ENCODE measurements at regions not wholly inside any gene's neighbourhood (a gene's known extent, or its start where the extent isn't known, plus 50 kb on each side); places are given as distances from the start of the nearest gene placed in this dataset.

DNA sequence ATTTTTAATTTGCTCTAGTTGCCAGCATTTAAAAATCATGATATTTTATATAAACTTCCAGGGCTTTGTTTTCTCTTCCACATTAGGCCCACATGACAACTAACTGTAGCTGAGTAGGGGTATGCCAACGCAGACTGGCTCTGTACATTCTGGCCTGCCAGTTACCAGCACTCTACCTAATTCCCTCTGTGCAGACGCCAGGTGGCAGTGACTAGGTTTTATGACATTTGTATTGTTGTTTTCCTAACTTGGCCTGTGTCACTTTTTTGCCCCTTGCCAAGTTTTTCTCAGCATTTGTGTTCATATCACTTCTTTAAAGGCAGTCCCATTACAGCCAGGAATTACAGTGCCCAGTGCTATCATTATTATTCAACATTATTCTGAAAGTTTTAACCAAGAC is 347.5 kb downstream of the NKX6-1 start:
- no peak for TF ChIP-seq TAF1 (conservative IDR thresholded peaks at IDR 0.05)
- TF ChIP-seq, protein P1, sequence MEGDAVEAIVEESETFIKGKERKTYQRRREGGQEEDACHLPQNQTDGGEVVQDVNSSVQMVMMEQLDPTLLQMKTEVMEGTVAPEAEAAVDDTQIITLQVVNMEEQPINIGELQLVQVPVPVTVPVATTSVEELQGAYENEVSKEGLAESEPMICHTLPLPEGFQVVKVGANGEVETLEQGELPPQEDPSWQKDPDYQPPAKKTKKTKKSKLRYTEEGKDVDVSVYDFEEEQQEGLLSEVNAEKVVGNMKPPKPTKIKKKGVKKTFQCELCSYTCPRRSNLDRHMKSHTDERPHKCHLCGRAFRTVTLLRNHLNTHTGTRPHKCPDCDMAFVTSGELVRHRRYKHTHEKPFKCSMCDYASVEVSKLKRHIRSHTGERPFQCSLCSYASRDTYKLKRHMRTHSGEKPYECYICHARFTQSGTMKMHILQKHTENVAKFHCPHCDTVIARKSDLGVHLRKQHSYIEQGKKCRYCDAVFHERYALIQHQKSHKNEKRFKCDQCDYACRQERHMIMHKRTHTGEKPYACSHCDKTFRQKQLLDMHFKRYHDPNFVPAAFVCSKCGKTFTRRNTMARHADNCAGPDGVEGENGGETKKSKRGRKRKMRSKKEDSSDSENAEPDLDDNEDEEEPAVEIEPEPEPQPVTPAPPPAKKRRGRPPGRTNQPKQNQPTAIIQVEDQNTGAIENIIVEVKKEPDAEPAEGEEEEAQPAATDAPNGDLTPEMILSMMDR (IDR thresholded peaks at IDR 0.05; ENCODE audit: low read depth, low read length, missing input control), result no peak
- no peak for TF ChIP-seq JUND (IDR thresholded peaks at IDR 0.05)
- TF ChIP-seq, protein P2, sequence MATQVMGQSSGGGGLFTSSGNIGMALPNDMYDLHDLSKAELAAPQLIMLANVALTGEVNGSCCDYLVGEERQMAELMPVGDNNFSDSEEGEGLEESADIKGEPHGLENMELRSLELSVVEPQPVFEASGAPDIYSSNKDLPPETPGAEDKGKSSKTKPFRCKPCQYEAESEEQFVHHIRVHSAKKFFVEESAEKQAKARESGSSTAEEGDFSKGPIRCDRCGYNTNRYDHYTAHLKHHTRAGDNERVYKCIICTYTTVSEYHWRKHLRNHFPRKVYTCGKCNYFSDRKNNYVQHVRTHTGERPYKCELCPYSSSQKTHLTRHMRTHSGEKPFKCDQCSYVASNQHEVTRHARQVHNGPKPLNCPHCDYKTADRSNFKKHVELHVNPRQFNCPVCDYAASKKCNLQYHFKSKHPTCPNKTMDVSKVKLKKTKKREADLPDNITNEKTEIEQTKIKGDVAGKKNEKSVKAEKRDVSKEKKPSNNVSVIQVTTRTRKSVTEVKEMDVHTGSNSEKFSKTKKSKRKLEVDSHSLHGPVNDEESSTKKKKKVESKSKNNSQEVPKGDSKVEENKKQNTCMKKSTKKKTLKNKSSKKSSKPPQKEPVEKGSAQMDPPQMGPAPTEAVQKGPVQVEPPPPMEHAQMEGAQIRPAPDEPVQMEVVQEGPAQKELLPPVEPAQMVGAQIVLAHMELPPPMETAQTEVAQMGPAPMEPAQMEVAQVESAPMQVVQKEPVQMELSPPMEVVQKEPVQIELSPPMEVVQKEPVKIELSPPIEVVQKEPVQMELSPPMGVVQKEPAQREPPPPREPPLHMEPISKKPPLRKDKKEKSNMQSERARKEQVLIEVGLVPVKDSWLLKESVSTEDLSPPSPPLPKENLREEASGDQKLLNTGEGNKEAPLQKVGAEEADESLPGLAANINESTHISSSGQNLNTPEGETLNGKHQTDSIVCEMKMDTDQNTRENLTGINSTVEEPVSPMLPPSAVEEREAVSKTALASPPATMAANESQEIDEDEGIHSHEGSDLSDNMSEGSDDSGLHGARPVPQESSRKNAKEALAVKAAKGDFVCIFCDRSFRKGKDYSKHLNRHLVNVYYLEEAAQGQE (IDR thresholded peaks at IDR 0.05), result no peak
- no peak for TF ChIP-seq FOXA2 (IDR thresholded peaks at IDR 0.05)
- TF ChIP-seq, protein P3, sequence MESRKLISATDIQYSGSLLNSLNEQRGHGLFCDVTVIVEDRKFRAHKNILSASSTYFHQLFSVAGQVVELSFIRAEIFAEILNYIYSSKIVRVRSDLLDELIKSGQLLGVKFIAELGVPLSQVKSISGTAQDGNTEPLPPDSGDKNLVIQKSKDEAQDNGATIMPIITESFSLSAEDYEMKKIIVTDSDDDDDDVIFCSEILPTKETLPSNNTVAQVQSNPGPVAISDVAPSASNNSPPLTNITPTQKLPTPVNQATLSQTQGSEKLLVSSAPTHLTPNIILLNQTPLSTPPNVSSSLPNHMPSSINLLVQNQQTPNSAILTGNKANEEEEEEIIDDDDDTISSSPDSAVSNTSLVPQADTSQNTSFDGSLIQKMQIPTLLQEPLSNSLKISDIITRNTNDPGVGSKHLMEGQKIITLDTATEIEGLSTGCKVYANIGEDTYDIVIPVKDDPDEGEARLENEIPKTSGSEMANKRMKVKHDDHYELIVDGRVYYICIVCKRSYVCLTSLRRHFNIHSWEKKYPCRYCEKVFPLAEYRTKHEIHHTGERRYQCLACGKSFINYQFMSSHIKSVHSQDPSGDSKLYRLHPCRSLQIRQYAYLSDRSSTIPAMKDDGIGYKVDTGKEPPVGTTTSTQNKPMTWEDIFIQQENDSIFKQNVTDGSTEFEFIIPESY (IDR thresholded peaks at IDR 0.05), result no peak
- TF ChIP-seq, protein P4, sequence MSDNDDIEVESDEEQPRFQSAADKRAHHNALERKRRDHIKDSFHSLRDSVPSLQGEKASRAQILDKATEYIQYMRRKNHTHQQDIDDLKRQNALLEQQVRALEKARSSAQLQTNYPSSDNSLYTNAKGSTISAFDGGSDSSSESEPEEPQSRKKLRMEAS (IDR thresholded peaks at IDR 0.05), result no peak
- TF ChIP-seq RXRA (IDR thresholded peaks at IDR 0.05), result no peak
- TF ChIP-seq RAD21 (IDR thresholded peaks at IDR 0.05), result no peak
- no peak for TF ChIP-seq SP1 (IDR thresholded peaks at IDR 0.05)
- no peak for TF ChIP-seq GABPA (IDR thresholded peaks at IDR 0.05 in 1 of 2, conservative IDR thresholded peaks at IDR 0.05 in 1 of 2)
- TF ChIP-seq EGR1 (IDR thresholded peaks at IDR 0.05; ENCODE audit: low read depth in 2 of 2), result no peak
